GM06990 (cell line): ENCODE measurements at regions not wholly inside any gene's neighbourhood (a gene's known extent, or its start where the extent isn't known, plus 50 kb on each side); places are given as distances from the start of the nearest gene placed in this dataset.

Experiments
- DNase-seq: peaks from one replicate; pipeline ENCODE4 v3.0.0-alpha.2; 2011; ENCODE audit not compliant: insufficient read length; ENCODE audit errors: extremely low read depth
- H3K27me3 ChIP-seq: replicated peaks from 2 replicates; pipeline ENCODE4 v1.6.0; 2011; ENCODE audit warnings: low read length; ENCODE audit not compliant: control insufficient read depth, insufficient read depth
- H3K36me3 ChIP-seq: 2 replicates; pipeline ENCODE4 v1.5.1; 2011; ENCODE audit warnings: low read length; ENCODE audit not compliant: control insufficient read depth, insufficient read depth
- H3K4me3 ChIP-seq: replicated peaks from 2 replicates; pipeline ENCODE4 v1.5.1; 2011; ENCODE audit warnings: low read depth, mild to moderate bottlenecking, control low read depth, low read length
- CTCF ChIP-seq: IDR thresholded peaks from 2 replicates; pipeline ENCODE4 v1.5.1; 2011; ENCODE audit warnings: low read length, control low read depth, mild to moderate bottlenecking, inconsistent platforms; ENCODE audit not compliant: insufficient read depth, poor library complexity, severe bottlenecking

GRCh38 chr5:2681476-2681875 lies 70.0 kb downstream of the IRX2 start:
- H3K27me3 ChIP-seq: no peaks in the 10 kb centered on the region
- H3K4me3 ChIP-seq: no peak overlapping the region
- no peaks in the 10 kb centered on the region for H3K36me3 ChIP-seq
- TF ChIP-seq CTCF: no peak
- no peak for DNase-seq

DNA sequence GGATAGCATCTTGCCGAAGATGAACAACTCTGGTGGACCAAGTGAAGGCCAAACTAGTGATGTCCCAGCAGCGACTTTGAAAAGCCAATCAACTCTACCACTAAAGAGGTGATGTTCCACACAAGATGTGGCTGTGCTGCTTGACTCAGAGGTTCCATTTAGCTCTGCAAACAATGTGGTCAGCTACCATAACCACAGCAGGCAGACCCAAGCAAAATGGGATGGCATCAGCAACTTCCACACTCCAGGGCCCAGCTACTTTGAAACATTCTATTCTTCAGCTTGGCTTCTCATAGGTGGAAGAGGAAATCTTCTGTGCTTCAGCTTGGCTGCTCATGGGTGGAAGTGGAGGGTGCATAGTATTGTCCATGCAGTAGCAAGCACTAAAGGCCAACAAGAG lies 70.5 kb downstream of the IRX2 start:
- Histone ChIP-seq H3K4me3 (no peak overlapping the region), H3K27me3 (no peaks in the 10 kb centered on the region), H3K36me3 (no peaks in the 10 kb centered on the region)
- DNase-seq: no peak
- no peak for TF ChIP-seq CTCF

GRCh38 chr5:2677689-2678088 lies 73.8 kb downstream of the IRX2 start:
- Histone ChIP-seq H3K4me3 (no peak overlapping the region), H3K27me3 (no peaks in the 10 kb centered on the region), H3K36me3 (no peaks in the 10 kb centered on the region)
- no peak for DNase-seq
- TF ChIP-seq CTCF: no peak

GRCh38 chr5:2675548-2675947 lies 75.9 kb downstream of the IRX2 start:
- no peak for TF ChIP-seq CTCF
- Histone ChIP-seq H3K36me3 (no peaks in the 10 kb centered on the region), H3K4me3 (no peak overlapping the region), H3K27me3 (no peaks in the 10 kb centered on the region)
- DNase-seq: no peak

DNA sequence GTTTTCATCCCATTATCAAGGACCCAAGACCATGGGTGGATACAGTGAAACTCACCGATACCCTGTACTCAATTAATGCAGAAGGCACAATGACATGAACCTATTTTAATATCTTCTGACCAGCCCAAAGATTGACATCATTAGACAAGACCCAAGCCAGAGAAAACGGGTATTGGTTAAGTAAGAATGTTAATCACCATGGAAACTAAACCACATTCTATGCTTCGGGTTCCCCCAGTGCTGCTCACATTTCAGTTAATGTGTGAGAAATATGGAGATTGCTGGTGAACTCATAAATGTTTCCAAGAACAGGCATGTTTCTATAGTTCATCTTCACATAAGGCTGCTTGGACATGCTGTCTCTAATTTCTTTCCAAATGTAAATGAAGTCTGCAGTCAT lies 77.0 kb downstream of the IRX2 start:
- Histone ChIP-seq H3K27me3 (no peaks in the 10 kb centered on the region), H3K4me3 (no peak overlapping the region), H3K36me3 (no peaks in the 10 kb centered on the region)
- no peak for TF ChIP-seq CTCF
- no peak for DNase-seq

DNA sequence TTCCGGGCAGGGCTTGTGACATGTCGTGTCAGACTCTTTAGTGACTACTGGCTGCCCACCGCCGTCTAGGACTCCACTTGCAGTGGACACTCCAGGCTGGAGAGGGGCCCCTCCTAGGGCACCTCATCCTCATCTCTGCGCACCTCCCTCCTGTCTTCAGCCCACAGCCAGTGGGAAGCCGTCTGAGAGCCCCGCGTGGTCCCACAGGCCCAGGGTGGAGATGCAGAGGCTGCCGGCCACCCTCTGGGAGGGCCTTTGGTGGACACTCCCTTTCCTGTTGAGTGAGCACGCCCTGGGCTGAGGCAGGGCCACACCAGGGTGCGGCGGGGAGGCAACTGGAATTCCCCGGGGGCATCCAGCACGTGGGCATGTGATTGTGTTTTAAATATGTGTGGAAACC lies 80.5 kb downstream of the IRX2 start:
- TF ChIP-seq CTCF: no peak
- Histone ChIP-seq H3K27me3 (no peaks in the 10 kb centered on the region), H3K4me3 (no peak overlapping the region), H3K36me3 (no peaks in the 10 kb centered on the region)
- DNase-seq: no peak
